H9 (cell line): ENCODE measurements at regions not wholly inside any gene's neighbourhood (a gene's known extent, or its start where the extent isn't known, plus 50 kb on each side); places are given as distances from the start of the nearest gene placed in this dataset.

Experiments used
- DNase-seq: peaks from one replicate; pipeline ENCODE4 v3.0.0-alpha.2; 2017
- H2AFZ ChIP-seq: one replicate; pipeline ENCODE4 v1.6.1; 2013; ENCODE audit warnings: mild to moderate bottlenecking, low read length, control low read depth, moderate library complexity
- H2AK5ac ChIP-seq: 2 replicates; pipeline ENCODE4 v1.6.1; 2013; ENCODE audit warnings: low read length, control low read depth, mixed read lengths; ENCODE audit not compliant: insufficient read length
- H2BK120ac ChIP-seq: one replicate; pipeline ENCODE4 v1.6.1; 2013; ENCODE audit warnings: low read depth, mild to moderate bottlenecking, low read length, control low read depth, inconsistent platforms; ENCODE audit not compliant: poor library complexity, severe bottlenecking
- H2BK12ac ChIP-seq: 2 replicates; pipeline ENCODE4 v1.6.1; 2013; ENCODE audit warnings: low read length, control low read depth, mixed read lengths, low read depth; ENCODE audit not compliant: insufficient read length
- H2BK15ac ChIP-seq: 2 replicates; pipeline ENCODE4 v1.6.1; 2013; ENCODE audit warnings: low read depth, low read length, control low read depth
- H2BK20ac ChIP-seq: one replicate; pipeline ENCODE4 v1.6.1; 2013; ENCODE audit warnings: low read depth, mild to moderate bottlenecking, low read length, control low read depth, inconsistent platforms; ENCODE audit not compliant: poor library complexity, severe bottlenecking
- H2BK5ac ChIP-seq: 2 replicates; pipeline ENCODE4 v1.6.1; 2013; ENCODE audit warnings: low read length, control low read depth, mixed read lengths; ENCODE audit not compliant: insufficient read length
- H3K14ac ChIP-seq: 2 replicates; pipeline ENCODE4 v1.6.1; 2013; ENCODE audit warnings: low read length, control low read depth; ENCODE audit not compliant: insufficient read depth
- H3K18ac ChIP-seq: 2 replicates; pipeline ENCODE4 v1.6.1; 2013; ENCODE audit warnings: low read depth, mild to moderate bottlenecking, mixed read lengths, low read length, control low read depth; ENCODE audit not compliant: insufficient read length
- H3K23ac ChIP-seq: 2 replicates; pipeline ENCODE4 v1.6.1; 2013; ENCODE audit warnings: low read length, control low read depth, mixed read lengths, low read depth; ENCODE audit not compliant: insufficient read length
- H3K23me2 ChIP-seq: 2 replicates; pipeline ENCODE4 v1.6.1; 2013; ENCODE audit warnings: low read depth, mild to moderate bottlenecking, mixed read lengths, low read length, control low read depth; ENCODE audit not compliant: insufficient read length, poor library complexity, severe bottlenecking
- H3K27ac ChIP-seq: 2 replicates; pipeline ENCODE4 v1.5.1; 2013; ENCODE audit warnings: low read length, control low read depth, mixed read lengths, low read depth; ENCODE audit not compliant: insufficient read length
- H3K27me3 ChIP-seq: 2 replicates; pipeline ENCODE4 v1.6.1; 2013; ENCODE audit warnings: low read length, control low read depth, inconsistent platforms; ENCODE audit not compliant: insufficient read depth
- H3K4ac ChIP-seq: 2 replicates; pipeline ENCODE4 v1.6.1; 2013; ENCODE audit warnings: low read depth, mild to moderate bottlenecking, control low read depth, inconsistent platforms, low read length, moderate library complexity
- H3K4me1 ChIP-seq: 2 replicates; pipeline ENCODE4 v1.6.1; 2013; ENCODE audit warnings: low read length, control low read depth, inconsistent platforms; ENCODE audit not compliant: insufficient read depth
- H3K4me2 ChIP-seq: 2 replicates; pipeline ENCODE4 v1.6.1; 2013; ENCODE audit warnings: low read length, control low read depth, mixed read lengths; ENCODE audit not compliant: insufficient read length, insufficient read depth
- H3K56ac ChIP-seq: 2 replicates; pipeline ENCODE4 v1.6.1; 2013; ENCODE audit warnings: low read depth, mild to moderate bottlenecking, mixed read lengths, low read length, control low read depth; ENCODE audit not compliant: insufficient read length
- H3K79me1 ChIP-seq: 2 replicates; pipeline ENCODE4 v1.6.1; 2013; ENCODE audit warnings: low read depth, mild to moderate bottlenecking, moderate library complexity, low read length, control low read depth, inconsistent platforms; ENCODE audit not compliant: insufficient read depth, poor library complexity, severe bottlenecking
- H3K79me2 ChIP-seq: 2 replicates; pipeline ENCODE4 v1.6.1; 2013; ENCODE audit warnings: low read length, control low read depth, inconsistent platforms; ENCODE audit not compliant: insufficient read depth
- H3K9ac ChIP-seq: 2 replicates; pipeline ENCODE4 v1.6.1; 2013; ENCODE audit warnings: low read length, control low read depth, mixed read lengths; ENCODE audit not compliant: insufficient read length; ENCODE audit errors: extremely low read depth
- H3K9me3 ChIP-seq: one replicate; pipeline ENCODE4 v1.6.1; 2013; ENCODE audit warnings: low read depth, low read length, inconsistent platforms; ENCODE audit not compliant: control insufficient read depth
- H3T11ph ChIP-seq: one replicate; pipeline ENCODE4 v1.6.1; 2013; ENCODE audit warnings: mild to moderate bottlenecking, low read length, control low read depth, inconsistent platforms
- H4K20me1 ChIP-seq: one replicate; pipeline ENCODE4 v1.6.1; 2013; ENCODE audit not compliant: control insufficient read depth, insufficient read length, insufficient read depth
- H4K5ac ChIP-seq: 2 replicates; pipeline ENCODE4 v1.6.1; 2013; ENCODE audit warnings: low read depth, mild to moderate bottlenecking, mixed read lengths, low read length, control low read depth; ENCODE audit not compliant: insufficient read length
- H4K8ac ChIP-seq: replicated peaks from 2 replicates; pipeline ENCODE4 v1.6.1; 2013; ENCODE audit warnings: low read length, control low read depth, mixed read lengths, low read depth; ENCODE audit not compliant: insufficient read length
- H4K91ac ChIP-seq: 2 replicates; pipeline ENCODE4 v1.6.1; 2013; ENCODE audit warnings: low read depth, mild to moderate bottlenecking, moderate library complexity, mixed read lengths, low read length, control low read depth; ENCODE audit not compliant: insufficient read length
- H3K27ac Mint-ChIP-seq, 3 experiments: 2 replicates in 2 of 3; 3 replicates in 1 of 3; pipeline ENCODE4 v1.8.0; 2020 to 2021; ENCODE audit warnings: mixed read lengths in 3 of 3, mild to moderate bottlenecking in 1 of 3, moderate library complexity in 1 of 3
- H3K27me3 Mint-ChIP-seq: 2 replicates; pipeline ENCODE4 v1.8.0; 2021; ENCODE audit warnings: low read depth, mild to moderate bottlenecking, moderate library complexity, mixed read lengths
- H3K36me3 Mint-ChIP-seq, 3 experiments: 2 replicates in 2 of 3; 3 replicates in 1 of 3; pipeline ENCODE4 v1.8.0; 2020 to 2021; ENCODE audit warnings: low read depth in 3 of 3, mixed read lengths in 3 of 3; ENCODE audit not compliant: insufficient read depth in 1 of 3
- H3K4me1 Mint-ChIP-seq, 2 experiments: 2 replicates each; pipeline ENCODE4 v1.8.0; 2020; ENCODE audit warnings: mixed read lengths in 2 of 2
- H3K4me3 Mint-ChIP-seq, 2 experiments: 2 replicates in 1 of 2; 3 replicates in 1 of 2; pipeline ENCODE4 v1.8.0; 2020 to 2021; ENCODE audit warnings: mild to moderate bottlenecking in 2 of 2, mixed read lengths in 2 of 2, moderate library complexity in 1 of 2
- H3K9me3 Mint-ChIP-seq, 2 experiments: 2 replicates in 1 of 2; 3 replicates in 1 of 2; pipeline ENCODE4 v1.8.0; 2020; ENCODE audit warnings: mild to moderate bottlenecking in 2 of 2, mixed read lengths in 2 of 2, moderate library complexity in 1 of 2
- WGBS: extraction: QIAGEN DNeasy Blood & Tissue Kit; methylation state at CpG from one replicate; pipeline ENCODE4 v1.1.7; 2013; ENCODE audit warnings: missing lambda C conversion rate, low lambda C conversion rate, mixed read lengths; ENCODE audit not compliant: insufficient read length; ENCODE audit errors: extremely low coverage; 5-methylcytosine and 5-hydroxymethylcytosine counted together
- TF ChIP-seq, protein P1 (sequence below): fragments of 200-600 bp; sonication (generic); conservative IDR thresholded peaks from 3 replicates; pipeline ENCODE4 v1.8.0; 2021; ENCODE audit warnings: antibody characterized with exemption, mild to moderate bottlenecking

DNA sequence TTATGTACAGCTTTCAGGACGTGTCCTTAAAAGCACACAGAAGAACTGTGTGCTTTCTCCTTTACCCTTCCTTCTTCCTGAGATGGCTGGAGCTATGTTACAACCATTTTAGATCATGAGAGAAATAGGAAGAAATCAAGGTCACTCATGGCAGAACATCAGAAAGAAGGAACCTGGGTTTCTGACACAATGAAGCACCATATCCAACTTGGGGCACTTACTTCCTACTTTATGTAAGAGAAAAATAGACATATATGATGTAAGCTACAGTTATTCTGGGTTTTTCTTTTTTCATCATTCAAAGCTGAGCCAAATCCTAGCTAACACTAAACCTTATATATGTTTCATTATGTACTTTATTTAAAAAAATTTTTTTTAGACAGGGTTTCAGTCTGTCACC, 79.5 kb downstream of the FAM161A start:
- Histone ChIP-seq H2AK5ac (no peak overlapping the region), H2BK5ac (no peak overlapping the region), H3K23ac (no peak overlapping the region), H3K27me3 (no peaks in the 10 kb centered on the region), H3K4ac (no peak overlapping the region), H2BK20ac (no peak overlapping the region), H3K79me1 (no peaks in the 10 kb centered on the region), H2BK120ac (no peak overlapping the region), H3K27ac (no peak overlapping the region), H4K91ac (no peak overlapping the region), H3K4me1 (no peaks in the 10 kb centered on the region), H3K23me2 (no peaks in the 10 kb centered on the region), H2BK12ac (no peak overlapping the region), H3K79me2 (no peaks in the 10 kb centered on the region), H2BK15ac (no peak overlapping the region), H3K9ac (no peak overlapping the region), H3T11ph (no peak overlapping the region), H3K4me2 (no peak overlapping the region), H3K18ac (no peak overlapping the region), H4K8ac (no peak overlapping the region), H3K14ac (no peak overlapping the region), H2AFZ (no peak overlapping the region), H4K5ac (no peak overlapping the region), H3K9me3 (no peaks in the 10 kb centered on the region), H4K20me1 (no peaks in the 10 kb centered on the region), H3K56ac (no peak overlapping the region)
- TF ChIP-seq, protein P1, sequence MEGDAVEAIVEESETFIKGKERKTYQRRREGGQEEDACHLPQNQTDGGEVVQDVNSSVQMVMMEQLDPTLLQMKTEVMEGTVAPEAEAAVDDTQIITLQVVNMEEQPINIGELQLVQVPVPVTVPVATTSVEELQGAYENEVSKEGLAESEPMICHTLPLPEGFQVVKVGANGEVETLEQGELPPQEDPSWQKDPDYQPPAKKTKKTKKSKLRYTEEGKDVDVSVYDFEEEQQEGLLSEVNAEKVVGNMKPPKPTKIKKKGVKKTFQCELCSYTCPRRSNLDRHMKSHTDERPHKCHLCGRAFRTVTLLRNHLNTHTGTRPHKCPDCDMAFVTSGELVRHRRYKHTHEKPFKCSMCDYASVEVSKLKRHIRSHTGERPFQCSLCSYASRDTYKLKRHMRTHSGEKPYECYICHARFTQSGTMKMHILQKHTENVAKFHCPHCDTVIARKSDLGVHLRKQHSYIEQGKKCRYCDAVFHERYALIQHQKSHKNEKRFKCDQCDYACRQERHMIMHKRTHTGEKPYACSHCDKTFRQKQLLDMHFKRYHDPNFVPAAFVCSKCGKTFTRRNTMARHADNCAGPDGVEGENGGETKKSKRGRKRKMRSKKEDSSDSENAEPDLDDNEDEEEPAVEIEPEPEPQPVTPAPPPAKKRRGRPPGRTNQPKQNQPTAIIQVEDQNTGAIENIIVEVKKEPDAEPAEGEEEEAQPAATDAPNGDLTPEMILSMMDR = no peak
- WGBS = no CpG with 5 or more reads among the region's 1 CpG
- no peak overlapping the region for H3K4me3 Mint-ChIP-seq
- peaks cover 2 to 5% of the 10 kb centered on the region in 2 experiments; a peak in 2 of 5 replicates for H3K9me3 Mint-ChIP-seq
- peaks cover 35% of the 10 kb centered on the region for H3K27me3 Mint-ChIP-seq
- DNase-seq = no peak
- H3K36me3 Mint-ChIP-seq = no peaks in the 10 kb centered on the region
- H3K4me1 Mint-ChIP-seq = no peaks in the 10 kb centered on the region
- no peak overlapping the region for H3K27ac Mint-ChIP-seq
